GM13977 (cell line): ENCODE measurements at regions not wholly inside any gene's neighbourhood (a gene's known extent, or its start where the extent isn't known, plus 50 kb on each side); places are given as distances from the start of the nearest gene placed in this dataset.

Experiments
- DNase-seq: peaks from one replicate; pipeline ENCODE4 v3.0.0; 2012; ENCODE audit warnings: low spot score
- in situ Hi-C: fragments of 300-500 bp; cut with MboI; formaldehyde crosslinking; loops from one replicate; pipeline ENCODE4 v1.12.0; 2022; ENCODE audit warnings: low sequenced_read_pairs, low pct_unique_long_range_greater_than_20kb, mixed read lengths, inconsistent platforms; ENCODE audit not compliant: unreplicated experiment
- TF ChIP-seq, protein P1 (sequence below): IDR thresholded peaks from 2 replicates; pipeline ENCODE4 v1.5.1; 2012; ENCODE audit warnings: mild to moderate bottlenecking, control low read depth; ENCODE audit not compliant: insufficient read depth; ENCODE audit errors: extremely low read depth, missing control alignments

DNA sequence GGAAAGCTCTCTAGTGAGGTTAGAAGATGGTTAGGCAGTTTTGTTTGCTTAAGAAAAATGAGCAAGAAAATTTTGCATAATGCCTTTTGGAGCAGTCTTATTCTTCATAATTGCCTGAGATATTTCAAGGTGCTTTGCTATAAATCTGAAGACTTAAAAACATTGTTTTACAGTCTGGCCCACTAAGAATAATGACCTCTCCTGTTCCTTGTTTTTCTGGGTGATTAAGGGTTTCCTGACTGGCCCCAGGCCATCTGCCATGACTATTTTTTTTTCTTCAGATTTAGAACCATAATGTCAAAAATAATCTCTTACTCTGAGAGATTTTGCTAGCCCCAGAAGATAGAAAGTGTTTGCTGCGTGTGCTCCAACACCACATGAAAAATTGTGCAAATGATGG is 72.3 kb upstream of the CENPW start:
- TF ChIP-seq, protein P1, sequence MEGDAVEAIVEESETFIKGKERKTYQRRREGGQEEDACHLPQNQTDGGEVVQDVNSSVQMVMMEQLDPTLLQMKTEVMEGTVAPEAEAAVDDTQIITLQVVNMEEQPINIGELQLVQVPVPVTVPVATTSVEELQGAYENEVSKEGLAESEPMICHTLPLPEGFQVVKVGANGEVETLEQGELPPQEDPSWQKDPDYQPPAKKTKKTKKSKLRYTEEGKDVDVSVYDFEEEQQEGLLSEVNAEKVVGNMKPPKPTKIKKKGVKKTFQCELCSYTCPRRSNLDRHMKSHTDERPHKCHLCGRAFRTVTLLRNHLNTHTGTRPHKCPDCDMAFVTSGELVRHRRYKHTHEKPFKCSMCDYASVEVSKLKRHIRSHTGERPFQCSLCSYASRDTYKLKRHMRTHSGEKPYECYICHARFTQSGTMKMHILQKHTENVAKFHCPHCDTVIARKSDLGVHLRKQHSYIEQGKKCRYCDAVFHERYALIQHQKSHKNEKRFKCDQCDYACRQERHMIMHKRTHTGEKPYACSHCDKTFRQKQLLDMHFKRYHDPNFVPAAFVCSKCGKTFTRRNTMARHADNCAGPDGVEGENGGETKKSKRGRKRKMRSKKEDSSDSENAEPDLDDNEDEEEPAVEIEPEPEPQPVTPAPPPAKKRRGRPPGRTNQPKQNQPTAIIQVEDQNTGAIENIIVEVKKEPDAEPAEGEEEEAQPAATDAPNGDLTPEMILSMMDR: no peak
- in situ Hi-C loops: no loop called here
- no peak for DNase-seq

DNA sequence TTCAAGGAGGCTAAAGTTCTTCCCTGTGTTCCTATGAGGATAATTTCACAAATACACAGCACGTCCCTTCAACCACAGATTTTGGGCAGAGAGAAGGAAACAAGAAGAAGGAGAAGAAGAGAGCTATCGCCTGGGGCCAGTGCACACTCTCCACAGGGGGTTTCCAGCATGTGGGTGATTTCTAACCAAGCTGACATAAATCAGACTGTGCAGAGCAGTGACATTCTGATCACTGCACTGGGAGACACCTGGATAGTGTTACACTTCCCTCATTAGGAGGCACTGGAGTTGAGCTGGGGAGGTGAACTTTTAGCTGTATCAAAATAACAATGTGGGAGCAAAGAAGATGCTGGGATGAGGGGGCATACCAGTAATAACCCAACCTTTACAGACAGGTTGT is 71.8 kb upstream of the CENPW start:
- peak; percentile 57 for DNase-seq
- in situ Hi-C loops: no loop called here
- TF ChIP-seq, protein P1: no peak

DNA sequence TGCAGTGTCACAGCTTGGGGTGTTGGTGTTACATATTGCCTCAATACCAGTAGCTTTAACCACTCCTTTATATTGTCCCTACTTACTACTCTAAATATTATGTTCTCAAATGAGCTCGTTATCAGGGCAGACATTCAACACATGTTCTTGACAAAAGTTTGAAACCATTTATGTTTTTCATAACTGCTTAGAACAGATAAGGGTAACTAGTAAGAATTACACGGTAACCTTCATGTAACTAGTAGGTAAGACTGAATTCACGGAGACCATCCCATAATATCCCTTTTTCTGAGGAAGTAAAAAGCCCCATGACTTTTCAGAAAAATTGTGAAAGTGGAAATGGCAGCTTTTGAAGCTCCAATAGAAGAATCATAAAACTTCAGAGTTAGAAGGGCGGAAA is 59.6 kb upstream of the CENPW start:
- in situ Hi-C loops: no loop called here
- TF ChIP-seq, protein P1: no peak
- DNase-seq: no peak

DNA sequence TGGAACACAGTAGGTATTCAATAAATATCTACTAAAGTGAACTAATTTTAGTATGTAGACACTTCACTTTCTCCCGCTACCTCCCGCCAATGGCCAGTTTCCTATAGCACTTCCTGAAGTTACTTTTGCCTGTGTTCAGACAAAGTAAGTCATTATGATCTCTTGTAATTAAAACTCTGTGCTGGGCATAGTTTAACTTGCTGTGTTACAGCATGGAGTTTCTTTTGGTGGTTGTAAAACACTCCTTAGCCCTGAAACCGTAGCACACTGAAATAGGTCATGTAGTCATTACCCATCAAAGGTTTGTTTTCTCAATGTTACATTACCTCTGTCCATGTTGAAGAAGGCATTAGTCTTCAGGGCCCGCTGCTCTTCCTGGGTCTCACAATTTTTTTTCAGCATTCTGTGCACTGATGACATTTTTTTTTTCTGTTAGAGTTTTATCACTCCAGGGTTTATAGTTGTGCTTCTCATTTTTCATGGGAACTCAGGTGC is 54.0 kb upstream of the CENPW start:
- in situ Hi-C loops: no loop called here
- TF ChIP-seq, protein P1: no peak

More for the DNA sequence above, 54.0 kb upstream of the CENPW start:
- no peak for DNase-seq
